Transverse colon (tissue), 4 donors: ENCODE measurements at regions not wholly inside any gene's neighbourhood (a gene's known extent, or its start where the extent isn't known, plus 50 kb on each side); places are given as distances from the start of the nearest gene placed in this dataset.
A peak's percentile ranks its signal among the peaks of the same experiment; 100 is the strongest.

Experiments used
- DNase-seq: peaks from one replicate; pipeline ENCODE4 v3.0.0-alpha.2; 2019
- H3K27ac ChIP-seq, 4 donors: fragments of 200-600 bp; sonication (generic); 2 replicates each; pipeline ENCODE4 v1.5.1; 2016 to 2018; ENCODE audit warnings: inconsistent platforms in 4 of 4
- H3K27me3 ChIP-seq: fragments of 200-600 bp; sonication (generic); 2 replicates; pipeline ENCODE4 v1.5.1; 2017; ENCODE audit warnings: inconsistent platforms
- H3K36me3 ChIP-seq, 4 donors: fragments of 200-600 bp; sonication (generic); 2 replicates each; pipeline ENCODE4 v1.5.1; 2017 to 2019; ENCODE audit warnings: inconsistent platforms in 4 of 4
- H3K4me1 ChIP-seq, 4 donors: fragments of 200-600 bp; sonication (generic); 2 replicates each; pipeline ENCODE4 v1.5.1; 2017 to 2020; ENCODE audit warnings: inconsistent platforms in 4 of 4
- H3K4me3 ChIP-seq, 4 donors: fragments of 200-600 bp; sonication (generic); 1 replicate in 1 of 4; 2 replicates in 3 of 4; pipeline versions ENCODE4 v1.5.1 to v1.6.1; 2017 to 2019; ENCODE audit warnings: inconsistent platforms in 4 of 4
- H3K9me3 ChIP-seq, 2 donors: fragments of 200-600 bp; sonication (generic); 2 replicates each; pipeline ENCODE4 v1.5.1; 2017 to 2019; ENCODE audit warnings: inconsistent platforms in 2 of 2
- EP300 ChIP-seq: sonication (generic); formaldehyde crosslinking; IDR thresholded peaks from one replicate; pipeline ENCODE4 v1.6.1; 2017; ENCODE audit warnings: antibody characterized with exemption, low read depth
- POLR2A ChIP-seq: fragments of 450-650 bp; IDR thresholded peaks from one replicate; pipeline ENCODE4 v1.6.1; 2016; ENCODE audit warnings: antibody characterized with exemption, mild to moderate bottlenecking, moderate library complexity
- POLR2AphosphoS5 ChIP-seq, 3 donors: sonication (generic); formaldehyde crosslinking; IDR thresholded peaks; one replicate each; pipeline ENCODE4 v1.6.1; 2016; ENCODE audit warnings: antibody characterized with exemption in 3 of 3
- WGBS, 2 donors: methylation state at CpG; one replicate each; pipeline ENCODE4 v1.1.5; 2018; ENCODE audit warnings: low coverage in 1 of 2; 5-methylcytosine and 5-hydroxymethylcytosine counted together
- in situ Hi-C, 4 donors: fragments of 200-750 bp; cut with MboI; loops; one replicate each; pipeline versions ENCODE4 v1.15.0 to v1.15.1; 2017; ENCODE audit warnings: low sequenced_read_pairs in 3 of 4, low pct_ligation_motif_present in 1 of 4, low pct_unique_long_range_greater_than_20kb in 1 of 4
- intact Hi-C: fragments of 100-400 bp; cut with DNase I; formaldehyde crosslinking; loops from one replicate; pipeline ENCODE4 v1.15.1; 2023; ENCODE audit warnings: low total_unique reads
- TF ChIP-seq, protein P1 (sequence below), 5 experiments: fragments of 200-600 bp in 3 of 5; fragments of 450-650 bp in 2 of 5; sonication (generic) in 3 of 5; IDR thresholded peaks; 1 replicate in 2 of 5; 2 replicates in 3 of 5; pipeline ENCODE4 v1.5.1; 2016 to 2017; ENCODE audit warnings: antibody characterized with exemption in 5 of 5, inconsistent platforms in 3 of 5, mild to moderate bottlenecking in 2 of 5, moderate library complexity in 1 of 5

DNA sequence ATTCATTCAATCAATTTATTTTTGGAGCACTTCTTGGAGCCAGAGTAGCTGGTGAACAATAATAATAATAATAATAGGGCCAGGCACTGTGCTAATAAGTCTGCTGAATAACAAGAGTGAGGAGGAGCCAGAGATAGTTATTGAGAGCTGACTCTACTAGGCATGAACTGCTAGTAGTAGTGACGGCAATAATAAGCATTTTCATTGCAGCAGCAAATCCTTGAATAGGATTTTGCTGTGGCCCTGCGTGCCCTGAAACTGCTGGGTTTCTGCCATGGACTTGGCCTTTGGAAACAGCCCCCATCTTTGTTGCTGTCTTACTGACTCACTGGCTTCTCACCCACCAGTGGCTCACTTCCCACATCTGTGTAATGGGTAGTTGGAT lies 545.9 kb downstream of the MIAT start:
- in situ Hi-C loops: loop anchor here in 1 of 4 donors (25.0 kb wide), 1 partner anchor 91 kb away; no protein-coding TSS in a partner anchor
- DNase-seq: no peak
- peaks cover 0 to 7% (median 0%) of the 10 kb centered on the region in 4 donors for H3K4me1 ChIP-seq
- no peak overlapping the region for H3K4me3 ChIP-seq
- WGBS, 2 donors: 74 to 80% methylated on average over 1 to 2 of the region's 2 CpGs
- H3K9me3 ChIP-seq: no peaks in the 10 kb centered on the region
- H3K27me3 ChIP-seq: no peaks in the 10 kb centered on the region
- TF ChIP-seq POLR2AphosphoS5 (IDR thresholded peaks at IDR 0.05) (no peak), EP300 (no peak), POLR2A (no peak)
- TF ChIP-seq, protein P1, sequence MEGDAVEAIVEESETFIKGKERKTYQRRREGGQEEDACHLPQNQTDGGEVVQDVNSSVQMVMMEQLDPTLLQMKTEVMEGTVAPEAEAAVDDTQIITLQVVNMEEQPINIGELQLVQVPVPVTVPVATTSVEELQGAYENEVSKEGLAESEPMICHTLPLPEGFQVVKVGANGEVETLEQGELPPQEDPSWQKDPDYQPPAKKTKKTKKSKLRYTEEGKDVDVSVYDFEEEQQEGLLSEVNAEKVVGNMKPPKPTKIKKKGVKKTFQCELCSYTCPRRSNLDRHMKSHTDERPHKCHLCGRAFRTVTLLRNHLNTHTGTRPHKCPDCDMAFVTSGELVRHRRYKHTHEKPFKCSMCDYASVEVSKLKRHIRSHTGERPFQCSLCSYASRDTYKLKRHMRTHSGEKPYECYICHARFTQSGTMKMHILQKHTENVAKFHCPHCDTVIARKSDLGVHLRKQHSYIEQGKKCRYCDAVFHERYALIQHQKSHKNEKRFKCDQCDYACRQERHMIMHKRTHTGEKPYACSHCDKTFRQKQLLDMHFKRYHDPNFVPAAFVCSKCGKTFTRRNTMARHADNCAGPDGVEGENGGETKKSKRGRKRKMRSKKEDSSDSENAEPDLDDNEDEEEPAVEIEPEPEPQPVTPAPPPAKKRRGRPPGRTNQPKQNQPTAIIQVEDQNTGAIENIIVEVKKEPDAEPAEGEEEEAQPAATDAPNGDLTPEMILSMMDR (IDR thresholded peaks at IDR 0.05): no peak
- H3K27ac ChIP-seq: peak overlapping the region in 3 of 4 donors; percentile 26 to 57 (median 40)
- no peaks in the 10 kb centered on the region for H3K36me3 ChIP-seq
- intact Hi-C loops: no loop called here

GRCh38 chr22:27204280-27204679 lies 546.9 kb downstream of the MIAT start:
- 73 to 91% methylated on average over 4 to 5 of the region's 5 CpGs for WGBS, 2 donors
- Histone ChIP-seq H3K27me3 (no peaks in the 10 kb centered on the region), H3K36me3 (no peaks in the 10 kb centered on the region), H3K9me3 (no peaks in the 10 kb centered on the region), H3K4me3 (no peak overlapping the region), H3K27ac (no peak overlapping the region), H3K4me1 (peaks cover 0 to 7% (median 0%) of the 10 kb centered on the region in 4 donors)
- intact Hi-C loops: no loop called here
- TF ChIP-seq, protein P1 (IDR thresholded peaks at IDR 0.05): no peak
- TF ChIP-seq POLR2A (no peak), EP300 (no peak), POLR2AphosphoS5 (IDR thresholded peaks at IDR 0.05) (no peak)
- in situ Hi-C loops: loop anchor here in 1 of 4 donors (25.0 kb wide), 1 partner anchor 92 kb away; no protein-coding TSS in a partner anchor
- no peak for DNase-seq

GRCh38 chr22:27204817-27205216 lies 547.4 kb downstream of the MIAT start:
- H3K9me3 ChIP-seq: no peaks in the 10 kb centered on the region
- WGBS, 2 donors: 88 to 95% methylated on average over 4 of the region's 4 CpGs
- no peaks in the 10 kb centered on the region for H3K27me3 ChIP-seq
- intact Hi-C loops: no loop called here
- no peak for DNase-seq
- peaks cover 0 to 7% (median 0%) of the 10 kb centered on the region in 4 donors for H3K4me1 ChIP-seq
- H3K27ac ChIP-seq: no peak overlapping the region
- in situ Hi-C loops: loop anchor here in 1 of 4 donors (25.0 kb wide), 1 partner anchor 93 kb away; no protein-coding TSS in a partner anchor
- TF ChIP-seq, protein P1 (IDR thresholded peaks at IDR 0.05): no peak
- no peak for TF ChIP-seq POLR2A
- no peak for TF ChIP-seq POLR2AphosphoS5 (IDR thresholded peaks at IDR 0.05)
- TF ChIP-seq EP300: no peak
- no peaks in the 10 kb centered on the region for H3K36me3 ChIP-seq
- no peak overlapping the region for H3K4me3 ChIP-seq

GRCh38 chr22:27205492-27206373 lies 548.3 kb downstream of the MIAT start:
- H3K9me3 ChIP-seq: no peaks in the 10 kb centered on the region
- no peaks in the 10 kb centered on the region for H3K27me3 ChIP-seq
- intact Hi-C loops (no loop called here), in situ Hi-C loops (loop anchor here in 1 of 4 donors (25.0 kb wide), 1 partner anchor 93 kb away; no protein-coding TSS in a partner anchor)
- 45 to 68% methylated on average over 4 to 9 of the region's 9 CpGs for WGBS, 2 donors
- no peak for TF ChIP-seq EP300
- TF ChIP-seq, protein P1 (IDR thresholded peaks at IDR 0.05): no peak
- no peak for TF ChIP-seq POLR2AphosphoS5 (IDR thresholded peaks at IDR 0.05)
- no peak overlapping the region for H3K27ac ChIP-seq
- DNase-seq: no peak
- no peak overlapping the region for H3K4me3 ChIP-seq
- H3K4me1 ChIP-seq: peaks cover 0 to 7% (median 0%) of the 10 kb centered on the region in 4 donors
- H3K36me3 ChIP-seq: no peaks in the 10 kb centered on the region
